ENCODE measurements at regions not wholly inside any gene's neighbourhood (a gene's known extent, or its start where the extent isn't known, plus 50 kb on each side); places are given as distances from the start of the nearest gene placed in this dataset.

- no peak for TF ChIP-seq CTCF (IDR thresholded peaks at IDR 0.05)
- TF ChIP-seq POLR2A (IDR thresholded peaks at IDR 0.05), result no peak
- TF ChIP-seq POLR2AphosphoS5 (IDR thresholded peaks at IDR 0.05), result peak; percentile 60
These were observed 351.5 kb downstream of the GADD45G start for GRCh38 chr9:89956331-89956730.
